HCT116 (cell line): ENCODE measurements at regions not wholly inside any gene's neighbourhood (a gene's known extent, or its start where the extent isn't known, plus 50 kb on each side); places are given as distances from the start of the nearest gene placed in this dataset.
A peak's percentile ranks its signal among the peaks of the same experiment; 100 is the strongest.

Experiments used
- ATAC-seq: fragments of 200-7000 bp; cut with Tn5 transposase; 2 replicates; pipeline ENCODE4 v1.9.1; 2020; ENCODE audit warnings: mild to moderate bottlenecking, moderate library complexity
- BruUV-seq: library from RNA; stranded (reverse); fragments of 400-500 nt; replicated peaks from 2 replicates; lab custom pipeline; 2021; lab: Mats Ljungman, UMichigan
- CTCF ChIA-PET: fragments of 300-600 bp; sonication (Branson Sonifier 250); formaldehyde crosslinking; loops from one replicate; lab custom pipeline; 2021; ENCODE audit warnings: antibody characterized with exemption; lab: Charles Lee
- POLR2A ChIA-PET: fragments of 300-600, 350-600 bp; sonication (Branson Sonifier 250); formaldehyde crosslinking; loops from one replicate; lab custom pipeline; 2021; ENCODE audit warnings: antibody characterized with exemption; lab: Charles Lee
- RAD21 ChIA-PET, 2 experiments: fragments of 300-600 bp; sonication (Branson Sonifier 250); formaldehyde crosslinking; loops; one replicate each; lab custom pipeline; 2023; ENCODE audit warnings: low total read pairs in 2 of 2; ENCODE audit not compliant: uncharacterized antibody in 2 of 2, unreplicated experiment in 2 of 2, low non-redundant PET in 1 of 2; lab: Charles Lee
- DNase-seq: peaks from one replicate; pipeline ENCODE4 v3.0.0-alpha.2; 2010; ENCODE audit warnings: low read depth, low spot score
- H2AFZ ChIP-seq: fragments of 200-600 bp; shearing (Covaris generic), sonication (generic); 2 replicates; pipeline ENCODE4 v1.6.1; 2017; ENCODE audit warnings: low read depth, mixed run types, mixed read lengths, antibody characterized with exemption, low read length; ENCODE audit not compliant: poor library complexity, severe bottlenecking
- H3K27ac ChIP-seq: 2 replicates; pipeline ENCODE4 v1.5.1; 2012; ENCODE audit warnings: low read depth, low read length
- H3K27me3 ChIP-seq: fragments of 200-600 bp; sonication (generic); 2 replicates; pipeline ENCODE4 v1.6.1; 2016; ENCODE audit warnings: mixed run types, low read length, mixed read lengths; ENCODE audit not compliant: insufficient read depth
- H3K36me3 ChIP-seq, 2 experiments: fragments of 200-500 bp in 1 of 2; fragments of 200-600 bp in 1 of 2; sonication (Bioruptor generic) in 1 of 2; sonication (generic) in 1 of 2; 2 replicates each; pipeline versions ENCODE4 v1.5.1 to v1.6.1; 2014 to 2016; ENCODE audit warnings: low read length in 2 of 2, inconsistent platforms in 1 of 2, mixed read lengths in 1 of 2, mixed run types in 1 of 2; ENCODE audit not compliant: insufficient read depth in 2 of 2, control insufficient read depth in 1 of 2
- H3K4me1 ChIP-seq, 2 experiments: fragments of 200-600 bp in 1 of 2; sonication (generic) in 1 of 2; 2 replicates each; pipeline versions ENCODE4 v1.5.1 to v1.6.1; 2012 to 2017; ENCODE audit warnings: low read length in 2 of 2, inconsistent platforms in 1 of 2, mild to moderate bottlenecking in 1 of 2, mixed read lengths in 1 of 2, mixed run types in 1 of 2, moderate library complexity in 1 of 2; ENCODE audit not compliant: insufficient read depth in 2 of 2, control insufficient read depth in 1 of 2
- H3K4me2 ChIP-seq: fragments of 200-600 bp; sonication (generic); 2 replicates; pipeline ENCODE4 v1.6.1; 2017; ENCODE audit warnings: mixed run types, low read length, mixed read lengths
- H3K4me3 ChIP-seq, 2 experiments: fragments of 200-600 bp in 1 of 2; sonication (generic) in 1 of 2; replicated peaks in 1 of 2; 2 replicates each; pipeline ENCODE4 v1.5.1; 2011 to 2016; ENCODE audit warnings: low read length in 2 of 2, control low read depth in 1 of 2, low read depth in 1 of 2, mild to moderate bottlenecking in 1 of 2, mixed read lengths in 1 of 2, mixed run types in 1 of 2
- H3K79me2 ChIP-seq: fragments of 200-600 bp; sonication (generic); 2 replicates; pipeline ENCODE4 v1.6.1; 2017; ENCODE audit warnings: mild to moderate bottlenecking, mixed run types, low read length, moderate library complexity, mixed read lengths; ENCODE audit not compliant: insufficient read depth
- H3K9ac ChIP-seq: fragments of 200-600 bp; sonication (generic); 2 replicates; pipeline ENCODE4 v1.6.1; 2016; ENCODE audit warnings: low read length, mixed read lengths
- H3K9me2 ChIP-seq: fragments of 200-600 bp; sonication (generic), shearing (Covaris generic); 2 replicates; pipeline ENCODE4 v1.6.1; 2017; ENCODE audit warnings: mixed run types, mild to moderate bottlenecking, moderate library complexity; ENCODE audit not compliant: insufficient read depth
- H3K9me3 ChIP-seq, 2 experiments: fragments of 200-500 bp in 1 of 2; fragments of 200-600 bp in 1 of 2; sonication (Bioruptor generic) in 1 of 2; sonication (generic) in 1 of 2; 2 replicates each; pipeline ENCODE4 v1.6.1; 2014 to 2017; ENCODE audit warnings: low read length in 2 of 2, mixed read lengths in 2 of 2, inconsistent platforms in 1 of 2, low read depth in 1 of 2, mild to moderate bottlenecking in 1 of 2, mixed run types in 1 of 2, moderate library complexity in 1 of 2; ENCODE audit not compliant: control insufficient read depth in 1 of 2, insufficient read depth in 1 of 2
- H4K20me1 ChIP-seq: fragments of 200-600 bp; sonication (generic), shearing (Covaris generic); 2 replicates; pipeline ENCODE4 v1.6.1; 2017; ENCODE audit warnings: mixed run types, mild to moderate bottlenecking, moderate library complexity; ENCODE audit not compliant: insufficient read depth
- CBX3 ChIP-seq: IDR thresholded peaks from 2 replicates; pipeline ENCODE4 v1.6.1; 2012; ENCODE audit warnings: low read depth
- EGR1 ChIP-seq: IDR thresholded peaks from 2 replicates; pipeline ENCODE4 v1.6.1; 2012; ENCODE audit warnings: low read depth
- ELF1 ChIP-seq: IDR thresholded peaks from 2 replicates; pipeline ENCODE4 v1.6.1; 2012; ENCODE audit warnings: low read depth, borderline replicate concordance
- FOSL1 ChIP-seq: IDR thresholded peaks from 2 replicates; pipeline ENCODE4 v1.6.1; 2012; ENCODE audit warnings: low read depth
- RAD21 ChIP-seq: IDR thresholded peaks from 2 replicates; pipeline ENCODE4 v1.6.1; 2012; ENCODE audit warnings: low read depth, mild to moderate bottlenecking
- SIN3A ChIP-seq: IDR thresholded peaks from 2 replicates; pipeline ENCODE4 v1.6.1; 2012; ENCODE audit warnings: low read depth
- SRF ChIP-seq: IDR thresholded peaks from 2 replicates; pipeline ENCODE4 v1.6.1; 2012; ENCODE audit warnings: low read depth
- ZNF274 ChIP-seq: fragments of 200-500 bp; sonication (Bioruptor generic); IDR thresholded peaks from 2 replicates; pipeline ENCODE4 v1.6.1; 2014; ENCODE audit warnings: mild to moderate bottlenecking, low read depth, low read length, inconsistent platforms
- intact Hi-C: fragments of 100-400 bp; cut with micrococcal nuclease; formaldehyde crosslinking; loops from 2 replicates; pipeline ENCODE4 v1.10.0; 2022
- TF ChIP-seq, protein P1 (sequence below): IDR thresholded peaks from 2 replicates; pipeline ENCODE4 v1.6.1; 2012; ENCODE audit warnings: low read depth
- TF ChIP-seq, protein P2 (sequence below), 3 experiments: fragments of 200-600 bp in 1 of 3; sonication (generic) in 1 of 3; IDR thresholded peaks in 2 of 3; conservative IDR thresholded peaks in 1 of 3; 2 replicates each; pipeline ENCODE4 v1.5.1; 2012 to 2017; ENCODE audit warnings: low read depth in 2 of 3, low read length in 2 of 3, antibody characterized with exemption in 1 of 3, borderline replicate concordance in 1 of 3, control low read depth in 1 of 3, mild to moderate bottlenecking in 1 of 3, mixed read lengths in 1 of 3, mixed run types in 1 of 3, moderate library complexity in 1 of 3; ENCODE audit not compliant: insufficient read depth in 1 of 3

DNA sequence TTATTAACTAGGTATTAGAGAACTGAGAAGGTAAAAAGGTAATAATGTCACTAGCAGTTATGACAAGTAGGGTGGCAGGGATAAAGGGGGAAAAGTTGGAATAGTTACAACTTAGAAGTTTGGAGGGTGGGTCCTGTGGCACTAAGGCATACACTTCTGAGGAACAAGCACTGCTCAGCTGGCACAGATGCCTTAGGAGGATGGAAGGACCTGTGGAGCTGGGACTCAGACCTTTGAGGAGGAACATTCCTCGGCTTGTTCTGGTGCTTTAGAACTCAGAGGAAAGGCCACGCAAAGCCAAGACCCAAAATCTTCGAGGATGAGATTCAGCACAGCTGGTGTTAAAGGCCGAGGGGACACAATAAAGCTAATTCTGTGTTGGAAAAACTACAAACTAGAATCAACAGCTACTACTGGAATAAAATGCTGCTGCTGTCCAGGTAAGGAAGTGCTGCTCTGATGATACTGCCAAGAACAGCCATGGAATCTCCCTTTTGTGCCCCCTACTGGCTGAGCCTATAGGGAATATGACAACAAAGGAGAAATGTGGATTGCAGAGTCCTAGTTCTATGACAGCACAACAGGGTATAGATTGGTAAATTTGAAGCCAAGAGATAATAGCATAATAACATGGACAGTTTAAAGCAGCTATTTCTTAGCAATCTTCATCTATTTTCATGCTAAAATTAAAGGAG lies 126.7 kb downstream of the SLC25A46 start:
- CTCF ChIA-PET = interaction anchor here (1.0 to 1.2 kb wide), 2 partner anchors 18 to 109 kb away, joined by 3 read pairs; no protein-coding TSS in a partner anchor
- peak; percentile 95 for ATAC-seq
- H3K9me2 ChIP-seq = no peaks in the 10 kb centered on the region
- no peak overlapping the region for H3K4me2 ChIP-seq
- H3K27ac ChIP-seq = no peak overlapping the region
- no peaks in the 10 kb centered on the region for H3K27me3 ChIP-seq
- no peak overlapping the region for H2AFZ ChIP-seq
- H3K4me1 ChIP-seq = no peaks in the 10 kb centered on the region
- BruUV-seq = no TSS peak
- no peak overlapping the region for H3K9ac ChIP-seq
- POLR2A ChIA-PET = no interaction called here
- H3K36me3 ChIP-seq = no peaks in the 10 kb centered on the region
- H3K79me2 ChIP-seq = no peaks in the 10 kb centered on the region
- H3K4me3 ChIP-seq = no peak overlapping the region
- intact Hi-C loops = loop anchor here (1.0 kb wide), 1 partner anchor 108 kb away; no protein-coding TSS in a partner anchor
- TF ChIP-seq ELF1 (no peak), SRF (no peak), FOSL1 (no peak), ZNF274 (no peak), CBX3 (peak; percentile 23; the same call in 1 of the 2 replicates), EGR1 (no peak), SIN3A (no peak), RAD21 (peak; percentile 50; the same call in 1 of the 2 replicates)
- TF ChIP-seq, protein P1, sequence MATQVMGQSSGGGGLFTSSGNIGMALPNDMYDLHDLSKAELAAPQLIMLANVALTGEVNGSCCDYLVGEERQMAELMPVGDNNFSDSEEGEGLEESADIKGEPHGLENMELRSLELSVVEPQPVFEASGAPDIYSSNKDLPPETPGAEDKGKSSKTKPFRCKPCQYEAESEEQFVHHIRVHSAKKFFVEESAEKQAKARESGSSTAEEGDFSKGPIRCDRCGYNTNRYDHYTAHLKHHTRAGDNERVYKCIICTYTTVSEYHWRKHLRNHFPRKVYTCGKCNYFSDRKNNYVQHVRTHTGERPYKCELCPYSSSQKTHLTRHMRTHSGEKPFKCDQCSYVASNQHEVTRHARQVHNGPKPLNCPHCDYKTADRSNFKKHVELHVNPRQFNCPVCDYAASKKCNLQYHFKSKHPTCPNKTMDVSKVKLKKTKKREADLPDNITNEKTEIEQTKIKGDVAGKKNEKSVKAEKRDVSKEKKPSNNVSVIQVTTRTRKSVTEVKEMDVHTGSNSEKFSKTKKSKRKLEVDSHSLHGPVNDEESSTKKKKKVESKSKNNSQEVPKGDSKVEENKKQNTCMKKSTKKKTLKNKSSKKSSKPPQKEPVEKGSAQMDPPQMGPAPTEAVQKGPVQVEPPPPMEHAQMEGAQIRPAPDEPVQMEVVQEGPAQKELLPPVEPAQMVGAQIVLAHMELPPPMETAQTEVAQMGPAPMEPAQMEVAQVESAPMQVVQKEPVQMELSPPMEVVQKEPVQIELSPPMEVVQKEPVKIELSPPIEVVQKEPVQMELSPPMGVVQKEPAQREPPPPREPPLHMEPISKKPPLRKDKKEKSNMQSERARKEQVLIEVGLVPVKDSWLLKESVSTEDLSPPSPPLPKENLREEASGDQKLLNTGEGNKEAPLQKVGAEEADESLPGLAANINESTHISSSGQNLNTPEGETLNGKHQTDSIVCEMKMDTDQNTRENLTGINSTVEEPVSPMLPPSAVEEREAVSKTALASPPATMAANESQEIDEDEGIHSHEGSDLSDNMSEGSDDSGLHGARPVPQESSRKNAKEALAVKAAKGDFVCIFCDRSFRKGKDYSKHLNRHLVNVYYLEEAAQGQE = peak; percentile 43
- TF ChIP-seq, protein P2, sequence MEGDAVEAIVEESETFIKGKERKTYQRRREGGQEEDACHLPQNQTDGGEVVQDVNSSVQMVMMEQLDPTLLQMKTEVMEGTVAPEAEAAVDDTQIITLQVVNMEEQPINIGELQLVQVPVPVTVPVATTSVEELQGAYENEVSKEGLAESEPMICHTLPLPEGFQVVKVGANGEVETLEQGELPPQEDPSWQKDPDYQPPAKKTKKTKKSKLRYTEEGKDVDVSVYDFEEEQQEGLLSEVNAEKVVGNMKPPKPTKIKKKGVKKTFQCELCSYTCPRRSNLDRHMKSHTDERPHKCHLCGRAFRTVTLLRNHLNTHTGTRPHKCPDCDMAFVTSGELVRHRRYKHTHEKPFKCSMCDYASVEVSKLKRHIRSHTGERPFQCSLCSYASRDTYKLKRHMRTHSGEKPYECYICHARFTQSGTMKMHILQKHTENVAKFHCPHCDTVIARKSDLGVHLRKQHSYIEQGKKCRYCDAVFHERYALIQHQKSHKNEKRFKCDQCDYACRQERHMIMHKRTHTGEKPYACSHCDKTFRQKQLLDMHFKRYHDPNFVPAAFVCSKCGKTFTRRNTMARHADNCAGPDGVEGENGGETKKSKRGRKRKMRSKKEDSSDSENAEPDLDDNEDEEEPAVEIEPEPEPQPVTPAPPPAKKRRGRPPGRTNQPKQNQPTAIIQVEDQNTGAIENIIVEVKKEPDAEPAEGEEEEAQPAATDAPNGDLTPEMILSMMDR (IDR thresholded peaks at IDR 0.05 in 2 of 3, conservative IDR thresholded peaks at IDR 0.05 in 1 of 3; ENCODE audit: borderline replicate concordance in 1 of 3, insufficient read depth in 1 of 3, low read depth in 2 of 3, low read length in 2 of 3) = peak; percentile 27 to 88 (median 76); a peak in 5 of 6 replicates
- RAD21 ChIA-PET = no interaction called here
- DNase-seq = peak; percentile 22
- H3K9me3 ChIP-seq = no peaks in the 10 kb centered on the region
- H4K20me1 ChIP-seq = no peaks in the 10 kb centered on the region
